ENCODE measurements at regions not wholly inside any gene's neighbourhood (a gene's known extent, or its start where the extent isn't known, plus 50 kb on each side); places are given as distances from the start of the nearest gene placed in this dataset.

DNA sequence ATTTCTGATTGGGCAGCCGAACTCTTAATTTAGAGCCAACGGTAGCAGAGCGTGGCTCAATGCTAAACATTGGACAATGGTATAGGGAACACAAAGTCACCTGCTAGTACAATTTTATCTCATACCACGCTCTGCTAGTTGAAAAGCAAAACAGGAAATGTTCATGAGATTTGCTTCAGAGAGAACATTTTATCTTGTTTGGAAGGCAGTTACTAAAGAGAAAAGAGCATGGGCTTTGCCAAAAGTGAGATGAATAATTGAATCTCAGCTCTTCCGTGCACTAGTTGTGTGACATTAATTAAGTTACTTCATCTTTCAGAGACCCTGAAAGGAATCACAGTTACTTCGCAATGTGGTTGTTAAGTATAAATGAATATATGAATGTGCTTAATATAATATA lies 161.5 kb upstream of the FAM13C start:
- DNase-seq (ENCODE audit: low read depth): no peak
- TF ChIP-seq, protein P1, sequence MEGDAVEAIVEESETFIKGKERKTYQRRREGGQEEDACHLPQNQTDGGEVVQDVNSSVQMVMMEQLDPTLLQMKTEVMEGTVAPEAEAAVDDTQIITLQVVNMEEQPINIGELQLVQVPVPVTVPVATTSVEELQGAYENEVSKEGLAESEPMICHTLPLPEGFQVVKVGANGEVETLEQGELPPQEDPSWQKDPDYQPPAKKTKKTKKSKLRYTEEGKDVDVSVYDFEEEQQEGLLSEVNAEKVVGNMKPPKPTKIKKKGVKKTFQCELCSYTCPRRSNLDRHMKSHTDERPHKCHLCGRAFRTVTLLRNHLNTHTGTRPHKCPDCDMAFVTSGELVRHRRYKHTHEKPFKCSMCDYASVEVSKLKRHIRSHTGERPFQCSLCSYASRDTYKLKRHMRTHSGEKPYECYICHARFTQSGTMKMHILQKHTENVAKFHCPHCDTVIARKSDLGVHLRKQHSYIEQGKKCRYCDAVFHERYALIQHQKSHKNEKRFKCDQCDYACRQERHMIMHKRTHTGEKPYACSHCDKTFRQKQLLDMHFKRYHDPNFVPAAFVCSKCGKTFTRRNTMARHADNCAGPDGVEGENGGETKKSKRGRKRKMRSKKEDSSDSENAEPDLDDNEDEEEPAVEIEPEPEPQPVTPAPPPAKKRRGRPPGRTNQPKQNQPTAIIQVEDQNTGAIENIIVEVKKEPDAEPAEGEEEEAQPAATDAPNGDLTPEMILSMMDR (conservative IDR thresholded peaks at IDR 0.05; ENCODE audit: low read length): no peak
- no peak overlapping the region for H3K4me3 ChIP-seq (ENCODE audit: low read length)

DNA sequence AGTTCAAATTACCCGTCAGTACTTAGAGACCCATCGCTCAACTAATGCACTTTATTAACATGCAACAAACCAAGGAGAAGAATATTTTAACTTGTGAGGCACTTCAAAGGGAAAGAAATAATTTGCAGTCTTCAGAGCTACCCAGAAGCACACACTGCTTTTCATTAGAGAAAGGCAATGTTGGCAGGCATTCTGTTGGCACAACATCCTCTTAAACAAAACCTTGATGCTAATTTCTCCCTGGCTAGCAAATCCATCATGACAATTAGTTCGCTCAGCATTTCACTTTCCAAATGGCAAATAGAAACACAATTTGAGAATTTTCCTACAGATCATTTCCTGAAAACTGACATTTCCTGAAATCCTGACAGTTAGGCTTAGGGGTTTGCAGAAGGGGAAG lies 155.6 kb upstream of the FAM13C start:
- H3K4me3 ChIP-seq (ENCODE audit: low read length): no peak overlapping the region
- no peak for DNase-seq (ENCODE audit: low read depth)
- TF ChIP-seq, protein P1 (conservative IDR thresholded peaks at IDR 0.05; ENCODE audit: low read length): no peak

DNA sequence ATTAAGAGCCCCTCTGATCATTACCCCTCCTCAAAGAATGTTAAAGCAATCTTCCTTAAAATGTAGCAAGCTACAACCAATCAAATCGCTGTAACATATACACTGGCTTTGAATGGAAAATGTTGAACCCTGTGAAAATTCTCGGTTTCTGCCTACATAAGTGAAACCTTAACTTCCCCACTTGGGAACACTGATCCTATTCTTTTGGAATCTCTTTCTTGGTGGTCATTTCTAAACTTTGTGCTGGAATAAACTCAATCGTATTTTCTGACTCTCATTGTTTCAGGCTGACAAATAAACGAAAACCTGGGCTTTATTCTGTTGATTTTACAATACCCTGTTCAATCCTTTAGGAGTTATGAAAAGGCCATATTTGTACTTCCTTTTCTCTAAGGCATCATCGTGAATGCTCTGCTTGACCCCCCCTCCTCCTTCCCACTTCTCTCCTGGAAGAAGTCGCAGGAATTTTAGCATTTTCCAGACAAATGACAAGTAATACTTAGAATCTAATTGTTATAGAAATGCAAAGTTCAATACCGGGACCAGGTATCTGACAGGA lies 155.1 kb upstream of the FAM13C start:
- TF ChIP-seq, protein P1 (conservative IDR thresholded peaks at IDR 0.05; ENCODE audit: low read length): no peak
- H3K4me3 ChIP-seq (ENCODE audit: low read length): no peak overlapping the region
- no peak for DNase-seq (ENCODE audit: low read depth)

DNA sequence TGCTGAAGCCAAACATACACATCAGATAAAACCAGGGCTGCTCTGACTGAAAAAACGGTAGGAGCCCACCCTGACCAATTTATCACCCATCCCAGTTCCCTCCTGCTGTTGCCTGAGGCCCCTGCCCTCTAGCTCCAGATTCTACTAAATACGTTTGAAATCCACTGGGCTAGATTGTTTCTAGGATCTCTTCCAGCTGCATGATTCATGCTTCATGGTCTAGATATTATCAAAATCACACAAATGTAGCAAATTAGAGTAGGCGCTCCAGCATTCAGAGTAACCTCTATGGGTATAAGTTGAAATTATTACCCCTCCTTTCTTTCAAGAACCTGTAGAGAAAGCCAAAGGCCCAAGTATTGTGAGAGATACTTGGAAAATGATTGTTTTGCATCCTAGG lies 151.2 kb upstream of the FAM13C start:
- DNase-seq (ENCODE audit: low read depth): no peak
- TF ChIP-seq, protein P1 (conservative IDR thresholded peaks at IDR 0.05; ENCODE audit: low read length): no peak
- no peak overlapping the region for H3K4me3 ChIP-seq (ENCODE audit: low read length)

DNA sequence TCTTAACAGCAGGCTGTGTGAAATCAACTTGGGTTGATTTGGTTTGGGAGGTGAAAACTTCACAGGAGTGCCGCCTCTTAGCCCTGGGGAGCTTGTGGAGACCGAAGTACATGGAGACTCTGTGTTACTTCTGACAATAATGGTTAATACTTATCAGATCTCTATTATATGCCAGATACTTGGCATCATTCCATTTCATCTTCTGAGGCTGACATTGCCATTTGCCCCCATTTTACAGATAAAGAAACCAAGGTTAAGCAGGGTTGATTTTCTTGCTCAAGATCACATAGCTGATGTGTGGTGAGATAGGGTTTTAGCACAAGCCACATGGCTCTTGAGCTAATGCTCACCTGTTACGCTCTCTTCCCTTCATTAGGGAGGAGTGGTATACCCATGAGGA lies 150.6 kb upstream of the FAM13C start:
- H3K4me3 ChIP-seq (ENCODE audit: low read length): no peak overlapping the region
- DNase-seq (ENCODE audit: low read depth): no peak
- TF ChIP-seq, protein P1 (conservative IDR thresholded peaks at IDR 0.05; ENCODE audit: low read length): no peak

DNA sequence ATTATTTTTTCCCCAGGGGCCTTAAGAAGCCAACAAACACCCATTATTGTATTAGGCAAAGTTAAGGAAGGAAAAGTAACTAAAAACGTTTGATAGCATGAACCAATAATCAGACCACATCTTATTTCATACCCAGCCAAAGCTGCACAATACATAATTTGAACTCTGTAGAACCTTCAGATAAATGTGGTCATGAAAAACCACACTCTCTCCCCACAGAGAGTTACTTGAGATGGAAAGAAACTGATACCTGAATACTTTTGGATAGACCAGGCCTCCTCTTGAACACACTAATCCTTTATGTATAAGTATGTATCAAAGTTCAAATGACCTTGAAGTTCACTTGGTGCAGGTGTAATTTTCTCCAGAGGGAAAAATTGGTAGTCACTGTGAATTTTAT lies 146.6 kb upstream of the FAM13C start:
- no peak for DNase-seq (ENCODE audit: low read depth)
- TF ChIP-seq, protein P1 (conservative IDR thresholded peaks at IDR 0.05; ENCODE audit: low read length): no peak
- no peak overlapping the region for H3K4me3 ChIP-seq (ENCODE audit: low read length)

DNA sequence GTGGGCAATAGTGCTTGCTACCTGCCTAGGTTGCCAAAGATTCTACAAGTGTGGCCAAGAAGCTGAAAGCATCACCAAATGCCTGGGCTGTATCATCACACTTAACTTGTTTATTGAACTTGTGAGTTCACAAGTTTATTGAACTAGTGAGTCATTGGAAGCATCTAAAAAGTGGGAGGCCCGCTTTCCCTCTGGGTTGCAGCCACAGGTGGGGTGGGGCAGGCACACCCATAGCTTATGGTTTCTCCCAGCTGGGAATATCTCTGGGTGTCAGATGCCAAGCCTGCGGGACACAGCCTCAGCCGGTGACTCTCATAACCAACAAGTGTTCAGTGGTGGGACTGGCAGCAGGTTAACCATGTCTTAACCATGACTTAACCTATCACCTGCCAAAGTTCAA lies 145.9 kb upstream of the FAM13C start:
- H3K4me3 ChIP-seq (ENCODE audit: low read length): no peak overlapping the region
- TF ChIP-seq, protein P1 (conservative IDR thresholded peaks at IDR 0.05; ENCODE audit: low read length): no peak
- DNase-seq (ENCODE audit: low read depth): no peak
